ENCODE measurements at regions not wholly inside any gene's neighbourhood (a gene's known extent, or its start where the extent isn't known, plus 50 kb on each side); places are given as distances from the start of the nearest gene placed in this dataset.

GRCh38 chr7:26101361-26102151, 50.4 kb upstream of the NFE2L3 start:
- no peak for DNase-seq (ENCODE audit: insufficient read length, low spot score)
- FAIRE-seq = peak; percentile 93
- no peak for TF ChIP-seq SPI1 (IDR thresholded peaks at IDR 0.05; ENCODE audit: low read depth, low read length)
- no peak; the same call in 1 of the 2 replicates for TF ChIP-seq TAF1 (IDR thresholded peaks at IDR 0.05; ENCODE audit: low read depth, low read length)
- TF ChIP-seq PAX5 (IDR thresholded peaks at IDR 0.05; ENCODE audit: insufficient read depth, low read length, severe bottlenecking) = no peak
- no peak for TF ChIP-seq POU2F2 (IDR thresholded peaks at IDR 0.05; ENCODE audit: low read depth, low read length)
- peak; percentile 42; the same call in 1 of the 2 replicates for TF ChIP-seq POLR2A (IDR thresholded peaks at IDR 0.05; ENCODE audit: low read depth, low read length)

GRCh38 chr7:26102176-26102575, 49.8 kb upstream of the NFE2L3 start:
- peak; percentile 67 for FAIRE-seq
- DNase-seq (ENCODE audit: insufficient read length, low spot score) = no peak
- TF ChIP-seq TAF1 (IDR thresholded peaks at IDR 0.05; ENCODE audit: low read depth, low read length) (no peak), POLR2AphosphoS5 (IDR thresholded peaks at IDR 0.05; ENCODE audit: low read depth, low read length) (no peak), SPI1 (IDR thresholded peaks at IDR 0.05; ENCODE audit: low read depth, low read length) (no peak), PAX5 (IDR thresholded peaks at IDR 0.05; ENCODE audit: insufficient read depth, low read length, severe bottlenecking) (no peak), POLR2A (IDR thresholded peaks at IDR 0.05; ENCODE audit: low read depth, low read length) (no peak), POU2F2 (IDR thresholded peaks at IDR 0.05; ENCODE audit: low read depth, low read length) (no peak)
